Endothelial cell of umbilical vein (primary cell): ENCODE measurements at regions not wholly inside any gene's neighbourhood (a gene's known extent, or its start where the extent isn't known, plus 50 kb on each side); places are given as distances from the start of the nearest gene placed in this dataset.

Experiments used
- BruUV-seq: library from RNA; stranded (reverse); fragments of 400-500 nt; replicated peaks from 2 replicates; lab custom pipeline; 2021; lab: Mats Ljungman, UMichigan
- CTCF ChIA-PET: fragments of 300-600, 350-600 bp; sonication (Branson Sonifier 250); formaldehyde crosslinking; loops from one replicate; lab custom pipeline; 2021; ENCODE audit warnings: antibody characterized with exemption, inconsistent platforms; lab: Charles Lee
- POLR2A ChIA-PET: fragments of 300-600, 350-600 bp; sonication (Branson Sonifier 250); formaldehyde crosslinking; loops from one replicate; lab custom pipeline; 2021; ENCODE audit warnings: antibody characterized with exemption, inconsistent platforms; lab: Charles Lee
- DNase-seq: peaks from one replicate; pipeline ENCODE4 v3.0.0-alpha.2; 2011; ENCODE audit warnings: low read depth, low spot score
- FAIRE-seq: peaks from 2 replicates; lab custom pipeline; 2011; peaks lifted over from hg19 to GRCh38; lab: Jason Lieb, UNC
- H2AFZ ChIP-seq: 2 replicates; pipeline ENCODE4 v1.6.0; 2012; ENCODE audit warnings: low read depth, low read length, control low read depth, inconsistent platforms
- H3K27ac ChIP-seq: 2 replicates; pipeline ENCODE4 v1.5.1; 2011; ENCODE audit warnings: low read depth, mild to moderate bottlenecking, control low read depth, low read length, moderate library complexity; ENCODE audit not compliant: insufficient read depth
- H3K27me3 ChIP-seq, 2 experiments: 2 replicates each; pipeline versions ENCODE4 v1.6.0 to v1.6.1; 2011; ENCODE audit warnings: low read length in 2 of 2, mixed read lengths in 1 of 2; ENCODE audit not compliant: control insufficient read depth in 2 of 2, insufficient read depth in 2 of 2
- H3K36me3 ChIP-seq, 2 experiments: 2 replicates in 1 of 2; 3 replicates in 1 of 2; pipeline ENCODE4 v1.5.1; 2011; ENCODE audit warnings: low read length in 2 of 2, mild to moderate bottlenecking in 1 of 2, moderate library complexity in 1 of 2; ENCODE audit not compliant: control insufficient read depth in 2 of 2, insufficient read depth in 2 of 2; ENCODE audit errors: extremely low read depth in 1 of 2
- H3K4me1 ChIP-seq: 3 replicates; pipeline ENCODE4 v1.5.1; 2011; ENCODE audit warnings: mild to moderate bottlenecking, low read length; ENCODE audit not compliant: control insufficient read depth, insufficient read depth; ENCODE audit errors: extremely low read depth
- H3K4me2 ChIP-seq: 2 replicates; pipeline ENCODE4 v1.6.1; 2011; ENCODE audit warnings: low read length, control low read depth, mixed read lengths; ENCODE audit not compliant: insufficient read depth
- H3K4me3 ChIP-seq, 3 experiments: fragments of 200-600 bp in 1 of 3; sonication (generic), shearing (Covaris generic) in 1 of 3; replicated peaks in 1 of 3; 2 replicates each; pipeline ENCODE4 v1.5.1; 2011 to 2016; ENCODE audit warnings: control low read depth in 3 of 3, low read length in 3 of 3, mild to moderate bottlenecking in 2 of 3, inconsistent platforms in 1 of 3, low read depth in 1 of 3, moderate library complexity in 1 of 3; ENCODE audit not compliant: insufficient read depth in 1 of 3
- H3K79me2 ChIP-seq: 2 replicates; pipeline ENCODE4 v1.6.0; 2012; ENCODE audit warnings: low read length, inconsistent platforms; ENCODE audit not compliant: control insufficient read depth, insufficient read depth
- H3K9ac ChIP-seq: replicated peaks from 2 replicates; pipeline ENCODE3; 2011; ENCODE audit warnings: low read length, control low read depth; ENCODE audit not compliant: insufficient read depth; ENCODE audit errors: extremely low read depth
- H3K9me1 ChIP-seq: replicated peaks from 3 replicates; pipeline ENCODE4 v1.6.0; 2011; ENCODE audit warnings: mild to moderate bottlenecking, low read length; ENCODE audit not compliant: control insufficient read depth, insufficient read depth; ENCODE audit errors: extremely low read depth
- H3K9me3 ChIP-seq: replicated peaks from 2 replicates; pipeline ENCODE4 v1.5.1; 2012; ENCODE audit warnings: low read length, inconsistent platforms; ENCODE audit not compliant: control insufficient read depth, insufficient read depth
- H4K20me1 ChIP-seq: replicated peaks from 2 replicates; pipeline ENCODE3; 2011; ENCODE audit warnings: mild to moderate bottlenecking, low read length; ENCODE audit not compliant: control insufficient read depth, insufficient read depth; ENCODE audit errors: extremely low read depth
- EZH2 ChIP-seq: IDR thresholded peaks from 2 replicates; pipeline ENCODE4 v1.6.1; 2012; ENCODE audit warnings: borderline replicate concordance, low read depth, mild to moderate bottlenecking, moderate library complexity, low read length, inconsistent platforms; ENCODE audit not compliant: severe bottlenecking
- FOS ChIP-seq: IDR thresholded peaks from 2 replicates; pipeline ENCODE4 v1.6.1; 2011; ENCODE audit warnings: mild to moderate bottlenecking, low read length, moderate library complexity, borderline replicate concordance; ENCODE audit not compliant: insufficient read depth
- GATA2 ChIP-seq: IDR thresholded peaks from 2 replicates; pipeline ENCODE4 v1.7.0; 2011; ENCODE audit warnings: low read depth, mild to moderate bottlenecking, moderate library complexity, mixed read lengths, low read length; ENCODE audit not compliant: insufficient read length, insufficient read depth
- JUN ChIP-seq: IDR thresholded peaks from 2 replicates; pipeline ENCODE4 v1.6.1; 2011; ENCODE audit warnings: borderline replicate concordance, low read depth; ENCODE audit not compliant: insufficient read length, insufficient read depth
- MYC ChIP-seq: IDR thresholded peaks from one replicate; pipeline ENCODE4 v1.6.1; 2011; ENCODE audit warnings: mild to moderate bottlenecking, low read depth, low read length
- POLR2A ChIP-seq: IDR thresholded peaks from 2 replicates; pipeline ENCODE4 v1.6.1; 2012; ENCODE audit warnings: low read depth, mild to moderate bottlenecking, control low read depth, low read length
- POLR2AphosphoS5 ChIP-seq: IDR thresholded peaks from 2 replicates; pipeline ENCODE4 v1.6.1; 2012; ENCODE audit warnings: low read depth, mild to moderate bottlenecking, control low read depth, low read length, moderate library complexity; ENCODE audit not compliant: insufficient read depth
- dilution Hi-C: fragments of 300-500 bp; cut with MboI; formaldehyde crosslinking; loops from one replicate; pipeline ENCODE4 v1.15.0; 2019; ENCODE audit warnings: low sequenced_read_pairs; ENCODE audit not compliant: extremely low pct_ligation_motif_present
- intact Hi-C: fragments of 100-400 bp; cut with micrococcal nuclease; formaldehyde crosslinking; loops from one replicate; pipeline ENCODE4 v1.10.0; 2022
- TF ChIP-seq, protein P1 (sequence below), 2 donors: IDR thresholded peaks; 1 replicate in 1 of 2; 2 replicates in 1 of 2; pipeline ENCODE4 v1.5.1; 2011; ENCODE audit warnings: low read length in 2 of 2, mild to moderate bottlenecking in 2 of 2, moderate library complexity in 2 of 2, control low read depth in 1 of 2, inconsistent platforms in 1 of 2, low read depth in 1 of 2; ENCODE audit not compliant: insufficient read depth in 1 of 2; ENCODE audit errors: extremely low read depth in 1 of 2
- TF ChIP-seq, protein P2 (sequence below): IDR thresholded peaks from 2 replicates; pipeline ENCODE4 v1.6.1; 2011; ENCODE audit not compliant: insufficient read depth, insufficient read length

DNA sequence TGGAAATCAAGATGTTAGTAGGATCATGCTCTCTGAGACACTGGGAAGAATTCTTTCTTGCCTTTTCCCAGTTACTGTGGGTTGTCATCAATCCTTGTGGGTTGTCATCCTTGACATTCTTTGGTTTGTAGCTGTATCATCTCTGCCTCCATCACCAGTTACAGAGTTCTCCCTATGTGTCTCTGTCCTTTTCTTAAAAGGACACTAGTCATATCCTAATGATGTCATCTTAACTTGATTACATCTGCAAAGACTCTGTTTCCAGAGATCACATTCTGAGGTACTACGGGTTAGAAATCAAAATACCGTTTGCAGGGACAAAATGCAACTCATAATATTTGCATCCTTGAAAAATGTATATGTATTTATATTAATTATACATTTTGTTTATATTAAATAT, 500.4 kb downstream of the ZBBX start:
- intact Hi-C loops: no loop called here
- dilution Hi-C loops: no loop called here

More for the DNA sequence above, 500.4 kb downstream of the ZBBX start:
- no peak overlapping the region for H3K27ac ChIP-seq
- H3K36me3 ChIP-seq: no peaks in the 10 kb centered on the region
- FAIRE-seq (no peak), DNase-seq (no peak)
- H4K20me1 ChIP-seq: no peaks in the 10 kb centered on the region
- no peak overlapping the region for H3K4me2 ChIP-seq
- no peaks in the 10 kb centered on the region for H3K9me3 ChIP-seq
- TF ChIP-seq MYC (no peak), POLR2A (no peak), POLR2AphosphoS5 (no peak), GATA2 (no peak), JUN (no peak), FOS (no peak), EZH2 (no peak)
- TF ChIP-seq, protein P1, sequence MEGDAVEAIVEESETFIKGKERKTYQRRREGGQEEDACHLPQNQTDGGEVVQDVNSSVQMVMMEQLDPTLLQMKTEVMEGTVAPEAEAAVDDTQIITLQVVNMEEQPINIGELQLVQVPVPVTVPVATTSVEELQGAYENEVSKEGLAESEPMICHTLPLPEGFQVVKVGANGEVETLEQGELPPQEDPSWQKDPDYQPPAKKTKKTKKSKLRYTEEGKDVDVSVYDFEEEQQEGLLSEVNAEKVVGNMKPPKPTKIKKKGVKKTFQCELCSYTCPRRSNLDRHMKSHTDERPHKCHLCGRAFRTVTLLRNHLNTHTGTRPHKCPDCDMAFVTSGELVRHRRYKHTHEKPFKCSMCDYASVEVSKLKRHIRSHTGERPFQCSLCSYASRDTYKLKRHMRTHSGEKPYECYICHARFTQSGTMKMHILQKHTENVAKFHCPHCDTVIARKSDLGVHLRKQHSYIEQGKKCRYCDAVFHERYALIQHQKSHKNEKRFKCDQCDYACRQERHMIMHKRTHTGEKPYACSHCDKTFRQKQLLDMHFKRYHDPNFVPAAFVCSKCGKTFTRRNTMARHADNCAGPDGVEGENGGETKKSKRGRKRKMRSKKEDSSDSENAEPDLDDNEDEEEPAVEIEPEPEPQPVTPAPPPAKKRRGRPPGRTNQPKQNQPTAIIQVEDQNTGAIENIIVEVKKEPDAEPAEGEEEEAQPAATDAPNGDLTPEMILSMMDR (IDR thresholded peaks at IDR 0.05; ENCODE audit: extremely low read depth in 1 of 2, insufficient read depth in 1 of 2, low read depth in 1 of 2, low read length in 2 of 2): no peak
- TF ChIP-seq, protein P2, sequence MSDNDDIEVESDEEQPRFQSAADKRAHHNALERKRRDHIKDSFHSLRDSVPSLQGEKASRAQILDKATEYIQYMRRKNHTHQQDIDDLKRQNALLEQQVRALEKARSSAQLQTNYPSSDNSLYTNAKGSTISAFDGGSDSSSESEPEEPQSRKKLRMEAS: no peak
- H3K9ac ChIP-seq: no peak overlapping the region
- ChIA-PET CTCF (no interaction called here), POLR2A (no interaction called here)
- H3K9me1 ChIP-seq: no peaks in the 10 kb centered on the region
- H3K79me2 ChIP-seq: no peaks in the 10 kb centered on the region
- no peak overlapping the region for H2AFZ ChIP-seq
- H3K4me3 ChIP-seq: no peak overlapping the region
- H3K4me1 ChIP-seq: no peaks in the 10 kb centered on the region
- BruUV-seq: no TSS peak
- H3K27me3 ChIP-seq: no peaks in the 10 kb centered on the region
